HG02798 (cell line): ENCODE measurements at regions not wholly inside any gene's neighbourhood (a gene's known extent, or its start where the extent isn't known, plus 50 kb on each side); places are given as distances from the start of the nearest gene placed in this dataset.
A peak's percentile ranks its signal among the peaks of the same experiment; 100 is the strongest.

ENCODE experiments used
- ATAC-seq: cut with Tn5 transposase; IDR thresholded peaks from one replicate; pipeline ENCODE4 v1.9.1; 2021; ENCODE audit warnings: mild to moderate bottlenecking; ENCODE audit not compliant: unreplicated experiment, poor library complexity

GRCh38 chr10:89829262-89829886, 128.0 kb downstream of the KIF20B start:
- ATAC-seq = no peak

- ATAC-seq = no peak
These were observed 128.5 kb downstream of the KIF20B start for GRCh38 chr10:89829887-89830269.

- ATAC-seq = no peak
These were observed 129.2 kb downstream of the KIF20B start for GRCh38 chr10:89830624-89831023.

DNA sequence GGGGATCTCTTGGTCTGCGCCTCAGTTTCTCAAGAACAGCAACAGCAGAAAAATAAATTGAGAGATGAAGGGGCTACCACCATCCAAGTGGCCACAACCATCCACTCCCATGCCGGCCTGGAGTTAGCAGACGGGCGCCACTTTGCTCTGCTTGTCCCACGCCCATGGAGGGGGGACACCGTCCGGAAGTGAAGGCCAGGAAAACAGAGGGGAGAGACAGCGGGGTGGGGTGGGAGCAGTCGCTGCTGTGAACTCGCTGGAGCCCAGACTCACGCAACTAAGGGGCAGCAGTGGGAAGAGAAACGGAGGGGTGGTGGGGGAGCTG, 135.4 kb downstream of the KIF20B start:
- ATAC-seq = no peak

- peak; percentile 55 for ATAC-seq
These were observed 136.0 kb downstream of the KIF20B start for GRCh38 chr10:89837165-89838043.

- ATAC-seq = no peak
These were observed 136.7 kb downstream of the KIF20B start for GRCh38 chr10:89838044-89838615.

DNA sequence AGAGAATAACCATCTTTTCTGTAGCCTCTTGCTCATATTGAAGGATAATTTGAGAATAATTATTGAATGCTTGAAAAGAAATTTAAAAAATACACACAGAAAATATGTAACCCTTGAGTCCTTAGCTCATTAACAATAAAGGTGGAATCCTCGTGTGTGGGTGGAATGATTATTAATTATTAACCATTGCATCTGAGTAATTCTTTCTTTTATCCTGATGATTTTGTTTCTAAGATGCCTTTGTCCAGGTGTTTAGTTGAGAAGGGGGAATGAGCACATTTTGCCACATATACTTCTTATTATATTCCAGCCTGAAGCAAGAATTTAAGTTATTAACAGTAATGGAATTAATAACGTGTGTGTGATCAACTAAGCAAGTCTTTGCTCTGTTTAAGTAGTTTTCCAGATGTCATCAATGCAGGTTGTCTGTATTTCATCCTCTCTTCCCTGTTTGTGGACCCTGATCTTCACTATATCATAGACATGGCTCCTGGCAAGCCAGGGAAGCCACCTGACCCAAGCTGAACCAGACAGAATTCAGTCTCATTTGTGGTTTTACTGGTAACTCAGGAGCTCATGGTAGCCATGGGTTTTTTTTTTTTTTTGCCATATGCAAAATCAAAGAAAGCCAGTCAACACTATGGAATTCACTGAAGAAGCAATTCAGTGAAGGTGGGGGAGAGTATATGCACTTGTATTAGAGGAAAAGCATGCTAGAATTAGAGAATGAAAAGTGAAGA, 144.3 kb downstream of the KIF20B start:
- no peak for ATAC-seq

- no peak for ATAC-seq
These were observed 144.9 kb downstream of the KIF20B start for GRCh38 chr10:89846281-89846630.

DNA sequence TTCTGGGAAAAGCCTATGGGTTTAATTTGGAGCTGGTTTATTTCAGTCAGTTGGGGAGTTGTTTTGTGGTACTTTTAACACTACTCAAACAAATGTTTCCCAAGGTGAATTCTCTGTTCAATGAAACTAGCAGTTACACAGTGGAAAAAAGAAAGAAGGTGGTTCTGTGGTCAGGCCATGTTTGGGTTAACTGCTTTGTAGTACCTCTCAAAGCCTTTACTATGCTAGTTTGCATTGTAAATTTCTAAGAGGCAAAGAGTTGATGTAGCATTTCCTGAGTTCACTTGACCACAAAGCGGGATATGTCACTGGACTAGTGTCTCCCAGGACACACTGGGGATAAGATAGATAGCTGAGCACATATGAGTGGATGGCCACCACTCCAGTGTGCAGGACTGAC, 145.4 kb downstream of the KIF20B start:
- ATAC-seq = no peak

DNA sequence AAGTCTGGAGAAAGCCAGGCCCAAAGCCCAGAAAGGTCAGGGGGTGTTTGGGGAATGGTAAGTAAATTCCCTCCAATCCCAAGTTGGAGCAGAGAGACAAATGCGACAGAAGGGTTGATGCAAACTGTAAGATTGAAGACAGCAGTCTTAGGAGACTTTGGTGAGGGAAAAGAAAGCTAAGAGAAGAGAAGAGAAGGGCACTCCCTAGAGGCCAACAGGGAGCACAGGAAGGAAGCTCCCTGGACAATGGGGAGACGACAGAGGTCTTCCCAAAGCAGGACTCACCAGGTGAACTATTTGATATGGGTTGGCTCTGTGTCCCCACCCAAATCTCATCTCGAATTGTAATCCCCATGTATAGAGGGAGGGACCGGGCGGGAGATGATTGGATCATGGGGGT, 151.5 kb downstream of the KIF20B start:
- no peak for ATAC-seq

DNA sequence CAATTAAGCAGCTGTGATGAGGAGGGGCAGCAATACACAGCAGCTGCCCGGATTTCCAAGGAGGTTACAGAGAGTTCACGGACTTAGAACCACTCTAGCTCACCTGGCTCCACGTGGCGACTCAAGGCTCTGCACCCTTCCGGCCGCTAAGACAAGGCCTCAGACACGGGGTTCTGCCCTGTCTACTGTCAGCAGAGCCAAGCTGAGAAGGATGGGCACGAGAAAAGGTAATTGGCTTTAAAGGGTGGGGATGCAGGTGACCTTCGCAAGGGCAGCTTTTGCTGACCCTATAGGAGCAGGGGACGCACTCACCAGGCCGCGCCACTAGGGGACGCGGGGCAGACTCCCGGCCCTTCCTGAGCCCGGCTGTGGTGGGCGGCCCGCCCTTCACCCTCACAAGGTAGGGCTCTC, 152.4 kb downstream of the KIF20B start:
- ATAC-seq = no peak

DNA sequence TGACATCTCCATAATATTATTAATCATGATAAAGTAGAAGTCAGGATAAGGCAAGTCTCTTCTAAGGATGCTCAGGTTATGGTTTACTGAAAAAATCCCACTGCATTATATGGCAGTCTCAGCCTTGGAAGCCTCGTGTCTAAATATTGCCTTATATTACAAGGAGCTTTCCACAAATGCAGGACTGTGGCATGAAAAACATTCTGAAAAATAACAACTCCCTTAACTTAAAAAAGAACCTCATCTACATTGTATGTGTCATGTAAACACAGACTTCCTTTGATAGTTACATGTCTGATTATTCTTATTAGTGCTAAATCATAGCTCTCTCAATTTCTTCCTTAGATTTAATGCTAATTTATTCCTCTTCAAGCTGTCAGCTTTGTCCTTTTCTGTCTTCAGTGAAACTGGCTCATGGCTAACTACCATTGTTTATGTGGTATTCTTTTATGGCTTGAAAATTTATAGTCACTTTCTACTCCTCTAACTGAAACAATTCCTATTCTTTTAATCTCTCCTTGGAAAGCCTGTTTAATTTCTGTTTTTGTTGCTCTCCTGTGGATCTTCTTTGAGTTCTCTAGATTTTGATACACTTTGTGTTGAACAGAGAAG, 156.1 kb downstream of the KIF20B start:
- no peak for ATAC-seq

DNA sequence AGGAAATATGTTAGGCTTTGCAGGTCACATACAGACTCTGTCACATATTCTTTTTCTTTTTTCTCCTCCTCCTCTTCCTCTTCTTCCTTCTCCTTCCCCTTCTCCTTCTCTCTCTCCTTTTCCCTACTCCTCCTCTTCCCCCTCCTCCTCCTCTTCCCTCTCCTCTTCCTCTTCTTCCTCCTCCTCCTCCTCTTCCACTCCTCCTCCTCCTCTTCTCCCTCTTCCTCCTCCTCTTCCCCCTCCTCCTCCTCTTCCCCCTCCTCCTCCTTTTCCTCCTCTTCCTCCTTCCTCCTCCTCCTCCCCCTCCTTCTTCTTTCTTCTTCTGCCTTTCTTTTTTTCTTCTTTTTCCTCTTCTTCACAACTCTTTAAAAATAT, 159.8 kb downstream of the KIF20B start:
- ATAC-seq = no peak

DNA sequence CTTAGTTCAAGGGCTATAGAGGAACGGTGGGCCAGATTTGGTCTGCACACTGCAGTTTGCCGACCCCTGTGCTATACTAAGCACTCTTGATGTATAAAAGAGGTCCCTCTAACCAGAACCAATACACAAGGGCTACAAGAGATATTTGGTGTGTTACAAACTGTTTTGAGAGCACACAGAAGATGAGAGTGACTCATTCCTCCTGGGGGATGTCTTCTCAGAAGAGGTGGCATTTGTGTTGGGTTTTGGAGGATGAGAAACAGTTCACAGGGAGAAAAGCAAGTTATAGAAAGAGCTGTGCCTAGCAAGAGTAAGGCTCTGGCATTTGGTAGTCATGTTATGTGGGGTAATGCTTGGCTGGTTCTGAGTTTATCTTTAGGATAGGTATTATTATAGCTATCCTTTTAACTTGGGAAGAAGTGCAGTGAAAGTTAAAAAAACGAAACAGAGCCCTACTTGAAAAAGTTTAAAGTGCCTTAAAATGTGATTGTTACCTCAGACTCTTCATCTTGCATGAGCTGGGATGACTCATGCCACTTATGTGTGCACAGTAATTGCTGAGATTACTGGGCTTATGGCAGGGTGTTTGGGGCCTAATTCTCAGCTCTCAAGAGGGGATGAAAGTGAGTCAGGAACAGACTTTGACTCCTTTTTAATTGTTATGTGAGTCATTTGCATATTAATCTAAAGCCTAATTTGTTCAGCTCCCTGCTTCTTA, 160.4 kb downstream of the KIF20B start:
- no peak for ATAC-seq

- no peak for ATAC-seq
These were observed 166.6 kb downstream of the KIF20B start for GRCh38 chr10:89867964-89868363.

GRCh38 chr10:89869180-89869579, 167.8 kb downstream of the KIF20B start:
- no peak for ATAC-seq

- no peak for ATAC-seq
These were observed 168.3 kb downstream of the KIF20B start for GRCh38 chr10:89869592-89870156.

DNA sequence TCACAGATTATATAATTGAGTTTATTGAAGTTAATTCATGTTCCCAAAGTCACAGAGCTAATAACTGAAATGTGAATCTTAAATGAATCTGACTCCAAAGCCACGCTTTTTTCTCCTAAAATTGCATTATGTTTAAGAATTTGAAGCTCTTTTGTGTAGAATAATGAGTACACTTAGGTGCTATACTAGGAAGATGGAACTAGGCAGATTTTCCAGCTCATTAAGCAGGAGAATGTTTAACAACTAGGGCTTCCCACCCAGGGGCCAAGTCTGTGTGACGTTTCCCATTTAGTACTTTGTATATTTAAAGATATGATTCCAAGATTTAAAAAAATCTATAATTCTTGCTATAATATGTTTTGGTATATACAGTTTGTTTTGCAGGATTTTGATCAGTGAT, 169.5 kb downstream of the KIF20B start:
- ATAC-seq = no peak

DNA sequence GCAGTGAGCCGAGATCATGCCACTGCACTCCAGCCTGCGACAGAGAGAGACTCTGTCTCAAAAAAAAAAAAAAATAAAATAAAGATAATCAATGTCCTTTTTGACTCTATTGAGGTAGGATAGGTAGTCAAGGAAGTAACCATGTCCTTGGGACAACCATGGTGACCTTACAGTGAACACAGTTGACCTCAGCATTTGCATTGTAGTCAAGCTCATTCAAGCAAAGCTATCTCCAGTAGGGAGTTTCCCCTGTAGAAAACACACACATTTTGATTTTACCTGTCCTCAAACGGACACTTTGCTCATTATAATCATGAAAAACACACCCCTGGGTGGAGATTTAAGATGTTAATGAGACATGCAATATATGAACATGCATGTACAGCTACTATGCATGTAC, 171.7 kb downstream of the KIF20B start:
- ATAC-seq = peak; percentile 83

- no peak for ATAC-seq
These were observed 174.2 kb downstream of the KIF20B start for GRCh38 chr10:89875557-89875956.
